VCaP (cell line): ENCODE measurements at regions not wholly inside any gene's neighbourhood (a gene's known extent, or its start where the extent isn't known, plus 50 kb on each side); places are given as distances from the start of the nearest gene placed in this dataset.

Experiments used
- H3K27ac ChIP-seq: fragments of 450-650 bp; 2 replicates; pipeline ENCODE4 v1.5.1; 2017
- CTCF ChIP-seq: fragments of 450-650 bp; conservative IDR thresholded peaks from 2 replicates; pipeline ENCODE4 v1.5.1; 2017; ENCODE audit warnings: mild to moderate bottlenecking, moderate library complexity

GRCh38 chr7:117929237-117929636, 56.0 kb upstream of the CTTNBP2 start:
- H3K27ac ChIP-seq = no peak overlapping the region
- TF ChIP-seq CTCF = no peak

GRCh38 chr7:117931314-117931713, 58.1 kb upstream of the CTTNBP2 start:
- H3K27ac ChIP-seq = no peak overlapping the region
- TF ChIP-seq CTCF = no peak

GRCh38 chr7:117937049-117937752, 64.0 kb upstream of the CTTNBP2 start:
- TF ChIP-seq CTCF = no peak
- H3K27ac ChIP-seq = no peak overlapping the region

GRCh38 chr7:117937753-117938483, 64.7 kb upstream of the CTTNBP2 start:
- no peak for TF ChIP-seq CTCF
- H3K27ac ChIP-seq = no peak overlapping the region

- no peak for TF ChIP-seq CTCF
- H3K27ac ChIP-seq = no peak overlapping the region
Observed at GRCh38 chr7:117941138-117941810, 68.0 kb upstream of the CTTNBP2 start.

- H3K27ac ChIP-seq = no peak overlapping the region
- no peak for TF ChIP-seq CTCF
Observed at GRCh38 chr7:117942780-117943179, 69.5 kb upstream of the CTTNBP2 start.

- no peak overlapping the region for H3K27ac ChIP-seq
- TF ChIP-seq CTCF = no peak
Observed at GRCh38 chr7:117944886-117945285, 71.6 kb upstream of the CTTNBP2 start.
